A549 (cell line): ENCODE measurements at regions not wholly inside any gene's neighbourhood (a gene's known extent, or its start where the extent isn't known, plus 50 kb on each side); places are given as distances from the start of the nearest gene placed in this dataset.

Source experiments
- ATAC-seq, 2 experiments: fragments of 200-7000 bp in 1 of 2; fragments of >200 bp in 1 of 2; cut with Nextera tagmentation in 1 of 2; cut with Tn5 transposase in 1 of 2; 3 replicates each; pipeline versions ENCODE4 v1.8.0 to v1.9.1; 2018 to 2020; ENCODE audit warnings: mild to moderate bottlenecking in 1 of 2, moderate library complexity in 1 of 2
- CTCF ChIA-PET: fragments of 300-600 bp; sonication (Branson Sonifier 250); formaldehyde crosslinking; extraction: SDS; loops from one replicate; lab custom pipeline; 2021; ENCODE audit warnings: antibody characterized with exemption, inconsistent platforms; lab: Yijun Ruan, JAX
- POLR2A ChIA-PET: fragments of 350-600 bp; formaldehyde crosslinking; extraction: SDS; loops from one replicate; lab custom pipeline; 2021; ENCODE audit warnings: antibody characterized with exemption, inconsistent platforms; lab: Yijun Ruan, JAX
- DNase-seq, 2 experiments: peaks; one replicate each; pipeline versions ENCODE4 v3.0.0 to v3.0.0-alpha.2; 2011 to 2016; ENCODE audit warnings: low read depth in 1 of 2, low spot score in 1 of 2
- FAIRE-seq: peaks from 2 replicates; lab custom pipeline; 2011; peaks lifted over from hg19 to GRCh38; lab: Jason Lieb, UNC
- H3K27ac ChIP-seq, 2 experiments: fragments of >200 bp; sonication (Bioruptor Twin); formaldehyde crosslinking; 3 replicates each; pipeline ENCODE4 v1.5.1; 2016 to 2017
- H3K4me1 ChIP-seq: fragments of >200 bp; sonication (Bioruptor Twin); formaldehyde crosslinking; 3 replicates; pipeline ENCODE4 v1.6.1; 2016
- H3K4me2 ChIP-seq: fragments of >200 bp; sonication (Bioruptor Twin); formaldehyde crosslinking; 3 replicates; pipeline ENCODE4 v1.6.1; 2016
- H3K4me3 ChIP-seq: fragments of >200 bp; sonication (Bioruptor Twin); formaldehyde crosslinking; 3 replicates; pipeline ENCODE4 v1.5.1; 2016
- H3K9me3 ChIP-seq: fragments of >200 bp; sonication (Bioruptor Twin); formaldehyde crosslinking; 3 replicates; pipeline ENCODE4 v1.6.1; 2016
- BHLHE40 ChIP-seq: IDR thresholded peaks from 2 replicates; pipeline ENCODE4 v1.6.1; 2012; ENCODE audit warnings: low read depth, low read length, inconsistent platforms
- CBX2 ChIP-seq: fragments of 200-600 bp; sonication (generic); IDR thresholded peaks from 2 replicates; pipeline ENCODE4 v1.6.1; 2016; ENCODE audit warnings: low read depth, mild to moderate bottlenecking, borderline replicate concordance
- FOSB ChIP-seq: fragments of 250-450 bp; sonication (Bioruptor Pico); IDR thresholded peaks from 2 replicates; pipeline ENCODE4 v1.5.0; 2020; ENCODE audit warnings: mild to moderate bottlenecking, moderate library complexity
- FOSL2 ChIP-seq, 2 experiments: fragments of 450-650 bp in 1 of 2; fragments of >200 bp in 1 of 2; sonication (Bioruptor Twin) in 1 of 2; formaldehyde crosslinking; IDR thresholded peaks; 2 replicates each; pipeline versions ENCODE4 v1.5.0 to v1.6.1; 2016 to 2020; ENCODE audit warnings: mild to moderate bottlenecking in 1 of 2, moderate library complexity in 1 of 2
- HDAC2 ChIP-seq: fragments of 200-600 bp; sonication (generic); IDR thresholded peaks from 2 replicates; pipeline ENCODE4 v1.6.1; 2016
- HEYL ChIP-seq: fragments of 250-450 bp; sonication (Bioruptor Pico); IDR thresholded peaks from 2 replicates; pipeline ENCODE4 v1.8.0; 2021; ENCODE audit warnings: mild to moderate bottlenecking, moderate library complexity
- HOXB13 ChIP-seq: fragments of 250-450 bp; sonication (Bioruptor Pico); IDR thresholded peaks from 2 replicates; pipeline ENCODE4 v1.5.0; 2020; ENCODE audit warnings: low read depth, mild to moderate bottlenecking, moderate library complexity
- HOXB5 ChIP-seq: fragments of 250-450 bp; sonication (Bioruptor Pico); IDR thresholded peaks from 2 replicates; pipeline ENCODE4 v1.5.0; 2020; ENCODE audit warnings: mild to moderate bottlenecking, moderate library complexity
- JUN ChIP-seq, 2 experiments: fragments of >200 bp; sonication (Bioruptor Twin); formaldehyde crosslinking; IDR thresholded peaks; 2 replicates in 1 of 2; 3 replicates in 1 of 2; pipeline ENCODE4 v1.6.1; 2016 to 2017
- JUNB ChIP-seq: fragments of >200 bp; sonication (Bioruptor Twin); formaldehyde crosslinking; IDR thresholded peaks from 2 replicates; pipeline ENCODE4 v1.6.1; 2016
- KDM5A ChIP-seq: fragments of 200-600 bp; sonication (generic); IDR thresholded peaks from 2 replicates; pipeline ENCODE4 v1.6.1; 2016; ENCODE audit warnings: antibody characterized with exemption, mild to moderate bottlenecking
- MAZ ChIP-seq: fragments of 150-350 bp; IDR thresholded peaks from 2 replicates; pipeline ENCODE4 v1.6.1; 2014; ENCODE audit warnings: antibody characterized with exemption, low read depth, low read length, borderline replicate concordance
- NPAS2 ChIP-seq: fragments of 250-450 bp; sonication (Bioruptor Pico); IDR thresholded peaks from 2 replicates; pipeline ENCODE4 v1.8.0; 2022; ENCODE audit warnings: mild to moderate bottlenecking, moderate library complexity, borderline replicate concordance
- NR3C1 ChIP-seq: fragments of >200 bp; sonication (Bioruptor Twin); formaldehyde crosslinking; IDR thresholded peaks from 3 replicates; pipeline ENCODE4 v1.6.1; 2017
- RAD21 ChIP-seq, 2 experiments: fragments of >200 bp in 1 of 2; sonication (Bioruptor Twin) in 1 of 2; formaldehyde crosslinking in 1 of 2; IDR thresholded peaks in 1 of 2; conservative IDR thresholded peaks in 1 of 2; 2 replicates in 1 of 2; 3 replicates in 1 of 2; pipeline ENCODE4 v1.6.1; 2012 to 2018; ENCODE audit warnings: inconsistent platforms in 1 of 2
- RNF2 ChIP-seq: fragments of 200-600 bp; sonication (generic); IDR thresholded peaks from 2 replicates; pipeline ENCODE4 v1.6.1; 2016; ENCODE audit warnings: low read depth, mild to moderate bottlenecking, antibody characterized with exemption, moderate library complexity, borderline replicate concordance
- SREBF2 ChIP-seq: fragments of 450-650 bp; IDR thresholded peaks from 2 replicates; pipeline ENCODE4 v1.6.1; 2014; ENCODE audit warnings: mild to moderate bottlenecking, moderate library complexity
- TFCP2L1 ChIP-seq: fragments of 250-450 bp; sonication (Bioruptor Pico); IDR thresholded peaks from 2 replicates; pipeline ENCODE4 v1.5.0; 2021; ENCODE audit warnings: mild to moderate bottlenecking
- TP53 ChIP-seq: fragments of 250-450 bp; sonication (Bioruptor Pico); IDR thresholded peaks from 2 replicates; pipeline ENCODE4 v1.5.0; 2021; ENCODE audit warnings: mild to moderate bottlenecking, moderate library complexity
- WGBS: methylation state at CpG from one replicate; pipeline ENCODE4 v1.1.6; 2017; ENCODE audit errors: missing lambda C conversion rate; 5-methylcytosine and 5-hydroxymethylcytosine counted together
- TF ChIP-seq, protein P1 (sequence below): fragments of >200 bp; sonication (Bioruptor Twin); formaldehyde crosslinking; IDR thresholded peaks from 3 replicates; pipeline ENCODE4 v1.5.1; 2016
- TF ChIP-seq, protein P2 (sequence below): fragments of >200 bp; sonication (Bioruptor Twin); formaldehyde crosslinking; IDR thresholded peaks from 3 replicates; pipeline ENCODE4 v1.6.1; 2016
- TF ChIP-seq, protein P3 (sequence below): fragments of 150-350 bp; IDR thresholded peaks from 2 replicates; pipeline ENCODE4 v1.6.1; 2014; ENCODE audit warnings: low read depth, mild to moderate bottlenecking, low read length
- TF ChIP-seq, protein P4 (sequence below): fragments of >200 bp; sonication (Bioruptor Twin); formaldehyde crosslinking; IDR thresholded peaks from 2 replicates; pipeline ENCODE4 v1.6.1; 2016
- TF ChIP-seq, protein P5 (sequence below): IDR thresholded peaks from 2 replicates; pipeline ENCODE4 v1.6.1; 2012

DNA sequence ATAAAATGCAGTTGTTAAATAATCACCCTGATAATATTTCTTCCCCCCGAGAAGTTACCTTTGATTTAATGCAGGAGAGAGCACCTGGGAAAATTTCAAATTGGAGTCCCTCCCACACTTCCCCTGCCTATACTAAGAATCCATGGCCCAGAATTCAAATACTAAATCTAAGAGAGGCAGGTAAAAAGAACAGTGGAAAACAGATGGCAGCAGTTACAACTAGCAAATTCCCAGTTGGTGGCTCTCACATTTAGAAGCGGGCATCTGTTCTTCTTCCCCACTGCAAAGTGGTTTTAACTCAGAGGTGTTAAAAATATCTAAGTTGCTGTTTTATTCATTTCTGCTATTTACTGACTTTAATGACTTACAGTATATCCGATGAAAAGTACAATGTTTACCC, 210.4 kb upstream of the ELAVL2 start:
- no peak for TF ChIP-seq CBX2
- TF ChIP-seq, protein P1, sequence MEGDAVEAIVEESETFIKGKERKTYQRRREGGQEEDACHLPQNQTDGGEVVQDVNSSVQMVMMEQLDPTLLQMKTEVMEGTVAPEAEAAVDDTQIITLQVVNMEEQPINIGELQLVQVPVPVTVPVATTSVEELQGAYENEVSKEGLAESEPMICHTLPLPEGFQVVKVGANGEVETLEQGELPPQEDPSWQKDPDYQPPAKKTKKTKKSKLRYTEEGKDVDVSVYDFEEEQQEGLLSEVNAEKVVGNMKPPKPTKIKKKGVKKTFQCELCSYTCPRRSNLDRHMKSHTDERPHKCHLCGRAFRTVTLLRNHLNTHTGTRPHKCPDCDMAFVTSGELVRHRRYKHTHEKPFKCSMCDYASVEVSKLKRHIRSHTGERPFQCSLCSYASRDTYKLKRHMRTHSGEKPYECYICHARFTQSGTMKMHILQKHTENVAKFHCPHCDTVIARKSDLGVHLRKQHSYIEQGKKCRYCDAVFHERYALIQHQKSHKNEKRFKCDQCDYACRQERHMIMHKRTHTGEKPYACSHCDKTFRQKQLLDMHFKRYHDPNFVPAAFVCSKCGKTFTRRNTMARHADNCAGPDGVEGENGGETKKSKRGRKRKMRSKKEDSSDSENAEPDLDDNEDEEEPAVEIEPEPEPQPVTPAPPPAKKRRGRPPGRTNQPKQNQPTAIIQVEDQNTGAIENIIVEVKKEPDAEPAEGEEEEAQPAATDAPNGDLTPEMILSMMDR: no peak
- no peak for TF ChIP-seq RNF2
- TF ChIP-seq JUN (IDR thresholded peaks at IDR 0.05): no peak
- no peak for TF ChIP-seq JUNB
- no peak for TF ChIP-seq TP53 (CRISPR knock-in tag)
- TF ChIP-seq FOSL2 (IDR thresholded peaks at IDR 0.05): no peak
- no peak for TF ChIP-seq FOSL2 (CRISPR knock-in tag; IDR thresholded peaks at IDR 0.05)
- TF ChIP-seq HOXB5: no peak
- TF ChIP-seq, protein P2, sequence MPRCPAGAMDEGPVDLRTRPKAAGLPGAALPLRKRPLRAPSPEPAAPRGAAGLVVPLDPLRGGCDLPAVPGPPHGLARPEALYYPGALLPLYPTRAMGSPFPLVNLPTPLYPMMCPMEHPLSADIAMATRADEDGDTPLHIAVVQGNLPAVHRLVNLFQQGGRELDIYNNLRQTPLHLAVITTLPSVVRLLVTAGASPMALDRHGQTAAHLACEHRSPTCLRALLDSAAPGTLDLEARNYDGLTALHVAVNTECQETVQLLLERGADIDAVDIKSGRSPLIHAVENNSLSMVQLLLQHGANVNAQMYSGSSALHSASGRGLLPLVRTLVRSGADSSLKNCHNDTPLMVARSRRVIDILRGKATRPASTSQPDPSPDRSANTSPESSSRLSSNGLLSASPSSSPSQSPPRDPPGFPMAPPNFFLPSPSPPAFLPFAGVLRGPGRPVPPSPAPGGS: no peak
- no peak for TF ChIP-seq RAD21 (conservative IDR thresholded peaks at IDR 0.05 in 1 of 2, IDR thresholded peaks at IDR 0.05 in 1 of 2)
- TF ChIP-seq SREBF2: no peak
- TF ChIP-seq HEYL (CRISPR knock-in tag): no peak
- TF ChIP-seq, protein P3, sequence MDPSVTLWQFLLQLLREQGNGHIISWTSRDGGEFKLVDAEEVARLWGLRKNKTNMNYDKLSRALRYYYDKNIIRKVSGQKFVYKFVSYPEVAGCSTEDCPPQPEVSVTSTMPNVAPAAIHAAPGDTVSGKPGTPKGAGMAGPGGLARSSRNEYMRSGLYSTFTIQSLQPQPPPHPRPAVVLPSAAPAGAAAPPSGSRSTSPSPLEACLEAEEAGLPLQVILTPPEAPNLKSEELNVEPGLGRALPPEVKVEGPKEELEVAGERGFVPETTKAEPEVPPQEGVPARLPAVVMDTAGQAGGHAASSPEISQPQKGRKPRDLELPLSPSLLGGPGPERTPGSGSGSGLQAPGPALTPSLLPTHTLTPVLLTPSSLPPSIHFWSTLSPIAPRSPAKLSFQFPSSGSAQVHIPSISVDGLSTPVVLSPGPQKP: no peak
- TF ChIP-seq BHLHE40: no peak
- TF ChIP-seq, all 56 proteins: peak for 0
- no peaks in the 10 kb centered on the region for H3K4me1 ChIP-seq
- no peak overlapping the region for H3K4me2 ChIP-seq
- H3K9me3 ChIP-seq: no peaks in the 10 kb centered on the region; the same call in 2 of the 3 replicates
- H3K27ac ChIP-seq: no peak overlapping the region
- ChIA-PET POLR2A (no interaction called here), CTCF (no interaction called here)
- no peak overlapping the region for H3K4me3 ChIP-seq
- no peak for ATAC-seq
- DNase-seq: no peak
- WGBS: 10% methylated on average over 3 of the region's 3 CpGs
- FAIRE-seq: no peak

DNA sequence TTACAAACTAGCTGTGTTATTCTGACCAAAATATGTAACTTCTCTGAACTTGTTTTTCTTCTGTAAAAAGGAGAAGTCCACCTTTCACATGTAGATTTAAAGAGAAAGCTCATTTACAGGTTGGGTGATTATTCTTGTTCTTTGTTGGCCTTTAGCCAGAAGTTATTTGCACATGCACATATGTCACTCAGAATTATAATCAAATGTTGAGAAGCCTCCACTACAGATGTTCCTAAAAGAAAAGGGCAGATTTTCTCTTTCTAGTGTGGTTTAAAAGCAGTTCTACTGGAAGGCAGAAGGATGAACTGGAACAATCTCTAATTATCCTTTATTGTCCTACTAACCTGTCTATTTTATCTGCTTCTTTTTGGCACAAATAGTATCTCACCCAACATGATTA, 209.8 kb upstream of the ELAVL2 start:
- FAIRE-seq (no peak), ATAC-seq (no peak), DNase-seq (no peak)
- Histone ChIP-seq H3K4me2 (no peak overlapping the region), H3K4me3 (no peak overlapping the region), H3K27ac (no peak overlapping the region), H3K4me1 (no peaks in the 10 kb centered on the region), H3K9me3 (no peaks in the 10 kb centered on the region; the same call in 2 of the 3 replicates)
- TF ChIP-seq HOXB13 (CRISPR knock-in tag) (no peak), NR3C1 (no peak), HDAC2 (no peak), MAZ (no peak), FOSB (CRISPR knock-in tag) (no peak), HOXB5 (no peak), TFCP2L1 (CRISPR knock-in tag) (no peak), NPAS2 (CRISPR knock-in tag) (no peak), KDM5A (no peak), TP53 (CRISPR knock-in tag) (no peak)
- TF ChIP-seq, protein P1: no peak
- TF ChIP-seq, protein P4, sequence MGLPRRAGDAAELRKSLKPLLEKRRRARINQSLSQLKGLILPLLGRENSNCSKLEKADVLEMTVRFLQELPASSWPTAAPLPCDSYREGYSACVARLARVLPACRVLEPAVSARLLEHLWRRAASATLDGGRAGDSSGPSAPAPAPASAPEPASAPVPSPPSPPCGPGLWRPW: no peak
- TF ChIP-seq, protein P5, sequence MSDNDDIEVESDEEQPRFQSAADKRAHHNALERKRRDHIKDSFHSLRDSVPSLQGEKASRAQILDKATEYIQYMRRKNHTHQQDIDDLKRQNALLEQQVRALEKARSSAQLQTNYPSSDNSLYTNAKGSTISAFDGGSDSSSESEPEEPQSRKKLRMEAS: no peak
- ChIA-PET POLR2A (no interaction called here), CTCF (no interaction called here)
